Ammon's horn (tissue), 1 donor: ENCODE measurements at regions not wholly inside any gene's neighbourhood (a gene's known extent, or its start where the extent isn't known, plus 50 kb on each side); places are given as distances from the start of the nearest gene placed in this dataset.

Experiments used
- DNase-seq: peaks from one replicate; pipeline ENCODE4 v3.0.0-alpha.2; 2016; ENCODE audit warnings: low spot score

GRCh38 chr1:218156595-218156994 lies 128.5 kb upstream of the RRP15 start:
- no peak for DNase-seq

- DNase-seq: no peak
These were observed 121.7 kb upstream of the RRP15 start for GRCh38 chr1:218163371-218163770.

GRCh38 chr1:218164111-218164929 lies 120.8 kb upstream of the RRP15 start:
- no peak for DNase-seq

GRCh38 chr1:218164930-218165700 lies 120.0 kb upstream of the RRP15 start:
- DNase-seq: no peak

DNA sequence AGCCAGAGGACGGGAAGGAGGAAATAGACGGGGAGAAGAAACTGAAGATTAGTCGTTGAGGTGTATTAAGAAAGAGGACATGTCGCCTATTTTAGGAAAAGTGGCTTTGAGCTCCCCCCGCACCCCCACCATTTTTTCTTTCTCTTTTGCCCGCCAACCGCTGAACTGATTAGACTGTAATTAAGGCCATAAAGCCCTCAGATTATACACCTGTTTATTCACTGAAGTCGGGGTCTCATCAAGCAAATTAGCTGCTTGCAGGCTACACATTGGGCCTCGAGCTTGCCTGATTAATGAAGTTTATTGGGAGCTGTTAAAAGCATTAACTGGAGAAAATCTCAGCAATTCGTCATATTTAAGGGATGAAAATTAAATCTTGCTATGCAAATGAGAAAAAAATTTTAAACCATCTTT lies 119.4 kb upstream of the RRP15 start:
- no peak for DNase-seq

DNA sequence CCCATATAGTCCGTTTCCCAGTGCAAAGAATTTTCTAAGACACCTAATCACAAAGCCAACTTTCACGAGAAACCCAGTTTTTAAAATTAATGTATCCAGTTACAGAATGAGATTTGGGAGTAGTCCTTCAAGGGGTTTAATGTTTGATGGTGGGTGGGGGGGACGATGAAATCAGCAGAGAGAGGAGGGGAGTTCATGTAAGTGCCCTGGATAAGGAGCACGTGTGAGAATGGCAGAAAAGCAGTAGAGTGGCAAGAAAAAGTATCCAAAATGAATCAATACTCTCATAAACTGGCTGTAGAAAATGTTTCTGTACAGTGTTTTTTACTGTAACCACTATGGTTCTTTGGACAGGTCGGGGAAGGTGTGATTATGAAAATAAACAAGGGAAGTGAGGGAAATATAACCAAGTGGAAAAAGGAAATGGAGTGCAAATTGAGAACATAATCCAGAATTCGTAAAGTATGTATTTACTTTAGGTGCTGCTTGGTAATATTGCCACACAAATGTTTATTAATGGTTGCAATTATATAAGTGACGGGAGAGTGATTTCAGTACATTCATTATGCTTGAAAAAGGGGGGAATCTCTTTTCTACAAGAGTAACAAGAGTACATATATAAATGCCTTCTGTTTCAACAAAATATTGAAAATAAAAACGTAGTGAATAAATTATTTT lies 118.7 kb upstream of the RRP15 start:
- no peak for DNase-seq

GRCh38 chr1:218171302-218171893 lies 113.7 kb upstream of the RRP15 start:
- DNase-seq: peak; percentile 55

- no peak for DNase-seq
These were observed 102.6 kb upstream of the RRP15 start for GRCh38 chr1:218182455-218182854.

- DNase-seq: no peak
These were observed 84.1 kb upstream of the RRP15 start for GRCh38 chr1:218200979-218201378.

- no peak for DNase-seq
These were observed 83.5 kb upstream of the RRP15 start for GRCh38 chr1:218201601-218202000.

DNA sequence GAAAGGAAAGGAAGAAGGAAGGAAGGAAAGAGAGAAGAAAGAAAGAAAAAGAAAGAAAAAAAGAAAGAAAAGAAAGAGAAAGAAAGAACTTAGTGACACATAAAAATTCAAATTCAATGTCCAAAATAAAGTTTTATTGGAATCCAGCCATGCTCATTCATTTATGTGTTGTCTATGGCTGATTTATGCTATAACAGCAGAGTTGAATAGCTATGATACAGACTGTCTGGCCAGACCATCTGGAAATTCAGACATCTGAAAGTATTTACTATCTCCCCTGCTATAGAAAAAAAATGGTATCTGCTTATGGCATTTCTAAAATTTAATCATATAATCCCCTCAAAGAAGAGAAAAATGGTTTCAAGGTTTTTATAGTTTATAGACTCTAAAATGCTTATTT lies 79.4 kb upstream of the RRP15 start:
- DNase-seq: no peak

GRCh38 chr1:218207194-218207593 lies 77.9 kb upstream of the RRP15 start:
- no peak for DNase-seq

GRCh38 chr1:218209351-218209861 lies 75.7 kb upstream of the RRP15 start:
- no peak for DNase-seq

DNA sequence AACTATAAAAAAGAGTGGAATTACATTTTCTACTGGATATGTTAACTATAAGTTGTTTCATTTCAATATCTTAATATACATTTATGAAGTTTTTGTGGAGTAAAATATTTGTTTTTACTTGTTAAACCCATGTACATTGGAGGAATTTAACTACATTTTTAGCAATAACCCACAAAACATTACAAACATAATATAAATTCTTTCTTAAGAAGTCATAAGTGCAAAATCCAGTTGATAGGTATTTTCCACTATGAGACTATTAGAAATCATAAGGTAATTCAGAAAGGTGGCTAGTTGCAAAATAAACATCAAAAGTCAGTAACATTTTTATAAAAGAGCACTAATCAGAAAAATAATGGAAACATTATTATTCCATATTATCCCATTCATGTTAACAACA lies 73.9 kb upstream of the RRP15 start:
- no peak for DNase-seq

- DNase-seq: no peak
These were observed 68.1 kb upstream of the RRP15 start for GRCh38 chr1:218217040-218217439.

DNA sequence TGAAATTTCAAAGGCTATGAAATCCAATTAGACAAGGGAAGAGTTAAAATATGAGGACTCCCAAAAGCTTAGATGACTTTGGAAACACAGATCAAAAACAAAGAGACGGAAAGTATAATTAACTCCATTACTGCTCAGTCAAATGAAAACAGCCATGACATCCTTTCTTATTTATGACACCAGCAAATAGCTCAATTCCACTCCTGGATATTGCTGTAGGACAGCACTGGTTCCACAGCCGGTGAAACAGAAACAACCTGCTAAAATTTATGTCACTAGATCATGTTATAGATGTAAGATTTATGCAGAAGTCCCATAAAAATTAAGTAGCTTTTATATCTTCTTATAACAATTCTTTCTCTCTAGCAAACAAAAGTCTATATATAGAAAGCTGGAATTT lies 65.6 kb upstream of the RRP15 start:
- no peak for DNase-seq

GRCh38 chr1:218224101-218224500 lies 61.0 kb upstream of the RRP15 start:
- DNase-seq: no peak

- no peak for DNase-seq
These were observed 59.1 kb upstream of the RRP15 start for GRCh38 chr1:218226005-218226404.
